ENCODE measurements at regions not wholly inside any gene's neighbourhood (a gene's known extent, or its start where the extent isn't known, plus 50 kb on each side); places are given as distances from the start of the nearest gene placed in this dataset.

GRCh38 chr3:13975686-13976085 lies 95.8 kb upstream of the WNT7A start:
- FAIRE-seq = no peak
- no peaks in the 10 kb centered on the region for H3K27me3 ChIP-seq (ENCODE audit: insufficient read depth, low read length)
- H3K4me3 ChIP-seq (ENCODE audit: insufficient read depth, low read depth, low read length) = no peak overlapping the region
- no peak overlapping the region for H3K9ac ChIP-seq (ENCODE audit: low read length)
- H3K79me2 ChIP-seq (ENCODE audit: insufficient read depth, low read length) = no peaks in the 10 kb centered on the region
- H3K36me3 ChIP-seq (ENCODE audit: insufficient read depth, low read length) = no peaks in the 10 kb centered on the region
- Mint-ChIP-seq H3K4me1 (ENCODE audit: low read depth, unreplicated experiment) (no peaks in the 10 kb centered on the region), H3K27ac (ENCODE audit: unreplicated experiment) (no peak overlapping the region), H3K4me3 (ENCODE audit: unreplicated experiment) (no peak overlapping the region), H3K9me3 (ENCODE audit: unreplicated experiment) (peaks cover 13% of the 10 kb centered on the region), H3K27me3 (ENCODE audit: low read depth, unreplicated experiment) (peaks cover 2% of the 10 kb centered on the region), H3K36me3 (ENCODE audit: low read depth, unreplicated experiment) (no peaks in the 10 kb centered on the region)
- no peak overlapping the region for H3K27ac ChIP-seq (ENCODE audit: low read depth, low read length)
- no peak for DNase-seq (ENCODE audit: low read depth)
- no peak overlapping the region for H3K4me2 ChIP-seq (ENCODE audit: low read length)
- no peaks in the 10 kb centered on the region for H3K4me1 ChIP-seq (ENCODE audit: insufficient read depth, low read length)
- H2AFZ ChIP-seq (ENCODE audit: low read depth, low read length) = no peak overlapping the region
- no peak for TF ChIP-seq CTCF (IDR thresholded peaks at IDR 0.05; ENCODE audit: insufficient read depth, low read depth, low read length)
- no peak for TF ChIP-seq EZH2 (IDR thresholded peaks at IDR 0.05; ENCODE audit: insufficient read depth, low read length)
- no peaks in the 10 kb centered on the region for H4K20me1 ChIP-seq (ENCODE audit: insufficient read depth, low read length)
- H3K9me3 ChIP-seq (ENCODE audit: insufficient read depth, low read depth, low read length) = no peaks in the 10 kb centered on the region

- Histone ChIP-seq H3K4me3 (ENCODE audit: insufficient read depth, low read depth, low read length) (no peak overlapping the region), H3K27me3 (ENCODE audit: insufficient read depth, low read length) (no peaks in the 10 kb centered on the region), H3K4me2 (ENCODE audit: low read length) (no peak overlapping the region), H3K27ac (ENCODE audit: low read depth, low read length) (no peak overlapping the region), H3K9me3 (ENCODE audit: insufficient read depth, low read depth, low read length) (no peaks in the 10 kb centered on the region), H4K20me1 (ENCODE audit: insufficient read depth, low read length) (no peaks in the 10 kb centered on the region), H3K36me3 (ENCODE audit: insufficient read depth, low read length) (no peaks in the 10 kb centered on the region), H3K4me1 (ENCODE audit: insufficient read depth, low read length) (no peaks in the 10 kb centered on the region), H2AFZ (ENCODE audit: low read depth, low read length) (no peak overlapping the region), H3K9ac (ENCODE audit: low read length) (no peak overlapping the region), H3K79me2 (ENCODE audit: insufficient read depth, low read length) (no peaks in the 10 kb centered on the region)
- no peaks in the 10 kb centered on the region for H3K27me3 Mint-ChIP-seq (ENCODE audit: low read depth, unreplicated experiment)
- DNase-seq (ENCODE audit: low read depth) = no peak
- no peak for TF ChIP-seq CTCF (IDR thresholded peaks at IDR 0.05; ENCODE audit: insufficient read depth, low read depth, low read length)
- no peak for TF ChIP-seq EZH2 (IDR thresholded peaks at IDR 0.05; ENCODE audit: insufficient read depth, low read length)
- no peaks in the 10 kb centered on the region for H3K4me1 Mint-ChIP-seq (ENCODE audit: low read depth, unreplicated experiment)
- no peak overlapping the region for H3K27ac Mint-ChIP-seq (ENCODE audit: unreplicated experiment)
- FAIRE-seq = no peak
- no peaks in the 10 kb centered on the region for H3K36me3 Mint-ChIP-seq (ENCODE audit: low read depth, unreplicated experiment)
- peaks cover 12% of the 10 kb centered on the region for H3K9me3 Mint-ChIP-seq (ENCODE audit: unreplicated experiment)
- H3K4me3 Mint-ChIP-seq (ENCODE audit: unreplicated experiment) = no peak overlapping the region
Observed at GRCh38 chr3:13972679-13973379, 93.0 kb upstream of the WNT7A start.

GRCh38 chr3:13966302-13966701 lies 86.4 kb upstream of the WNT7A start:
- Histone ChIP-seq H4K20me1 (ENCODE audit: insufficient read depth, low read length) (no peaks in the 10 kb centered on the region), H3K9ac (ENCODE audit: low read length) (no peak overlapping the region), H3K9me3 (ENCODE audit: insufficient read depth, low read depth, low read length) (no peaks in the 10 kb centered on the region), H2AFZ (ENCODE audit: low read depth, low read length) (no peak overlapping the region), H3K4me1 (ENCODE audit: insufficient read depth, low read length) (no peaks in the 10 kb centered on the region), H3K36me3 (ENCODE audit: insufficient read depth, low read length) (no peaks in the 10 kb centered on the region), H3K27ac (ENCODE audit: low read depth, low read length) (no peak overlapping the region), H3K27me3 (ENCODE audit: insufficient read depth, low read length) (no peaks in the 10 kb centered on the region), H3K79me2 (ENCODE audit: insufficient read depth, low read length) (no peaks in the 10 kb centered on the region), H3K4me3 (ENCODE audit: insufficient read depth, low read depth, low read length) (no peak overlapping the region), H3K4me2 (ENCODE audit: low read length) (no peak overlapping the region)
- TF ChIP-seq CTCF (IDR thresholded peaks at IDR 0.05; ENCODE audit: insufficient read depth, low read depth, low read length) = no peak
- TF ChIP-seq EZH2 (IDR thresholded peaks at IDR 0.05; ENCODE audit: insufficient read depth, low read length) = no peak
- peaks cover 9% of the 10 kb centered on the region for H3K9me3 Mint-ChIP-seq (ENCODE audit: unreplicated experiment)
- peaks cover 39% of the 10 kb centered on the region for H3K27me3 Mint-ChIP-seq (ENCODE audit: low read depth, unreplicated experiment)
- no peaks in the 10 kb centered on the region for H3K4me1 Mint-ChIP-seq (ENCODE audit: low read depth, unreplicated experiment)
- FAIRE-seq (no peak), DNase-seq (ENCODE audit: low read depth) (no peak)
- no peak overlapping the region for H3K27ac Mint-ChIP-seq (ENCODE audit: unreplicated experiment)
- no peak overlapping the region for H3K4me3 Mint-ChIP-seq (ENCODE audit: unreplicated experiment)
- no peaks in the 10 kb centered on the region for H3K36me3 Mint-ChIP-seq (ENCODE audit: low read depth, unreplicated experiment)

All from astrocyte (in vitro differentiated cells and primary cell).